GM12878 (cell line): ENCODE measurements at regions not wholly inside any gene's neighbourhood (a gene's known extent, or its start where the extent isn't known, plus 50 kb on each side); places are given as distances from the start of the nearest gene placed in this dataset.

Experiments
- ATAC-seq: fragments of 200-7000 bp; cut with Tn5 transposase; 3 replicates; pipeline ENCODE4 v1.9.1; 2020; ENCODE audit warnings: mild to moderate bottlenecking, moderate library complexity
- BruUV-seq: library from RNA; stranded (reverse); fragments of 400-500 nt; replicated peaks from 2 replicates; lab custom pipeline; 2021; lab: Mats Ljungman, UMichigan
- CTCF ChIA-PET: fragments of 300-600 bp; sonication (Branson Sonifier 250); formaldehyde crosslinking; extraction: SDS; loops from one replicate; lab custom pipeline; 2021; ENCODE audit warnings: inconsistent platforms; lab: Yijun Ruan, JAX
- POLR2A ChIA-PET: fragments of 350-600 bp; formaldehyde crosslinking; extraction: SDS; loops from one replicate; lab custom pipeline; 2021; ENCODE audit warnings: inconsistent platforms; lab: Charles Lee
- RAD21 ChIA-PET: fragments of 300-600 bp; sonication (Branson Sonifier 250); formaldehyde crosslinking; loops from one replicate; lab custom pipeline; 2023; ENCODE audit warnings: antibody characterized with exemption; ENCODE audit not compliant: unreplicated experiment; lab: Charles Lee
- SMC1A ChIA-PET: fragments of 300-600 bp; sonication (Branson Sonifier 250); formaldehyde crosslinking; loops from one replicate; lab custom pipeline; 2023; ENCODE audit not compliant: unreplicated experiment, uncharacterized antibody; lab: Charles Lee
- DNase-seq: peaks from one replicate; pipeline ENCODE4 v3.0.0-alpha.2; 2011; ENCODE audit warnings: low read depth, low spot score
- FAIRE-seq: peaks from 3 replicates; lab custom pipeline; 2011; peaks lifted over from hg19 to GRCh38; lab: Jason Lieb, UNC
- H2AFZ ChIP-seq: 2 replicates; pipeline ENCODE4 v1.6.0; 2011; ENCODE audit warnings: low read depth, low read length, control low read depth; ENCODE audit not compliant: control insufficient read depth
- H3K27ac ChIP-seq: 2 replicates; pipeline ENCODE4 v1.5.1; 2011; ENCODE audit warnings: control low read depth; ENCODE audit not compliant: control insufficient read depth, insufficient read depth
- H3K27me3 ChIP-seq, 2 experiments: replicated peaks in 1 of 2; 2 replicates each; pipeline versions ENCODE4 v1.6.0 to v1.6.1; 2011; ENCODE audit warnings: low read length in 1 of 2; ENCODE audit not compliant: control insufficient read depth in 2 of 2, insufficient read depth in 2 of 2
- H3K36me3 ChIP-seq, 2 experiments: 2 replicates each; pipeline ENCODE4 v1.5.1; 2011; ENCODE audit warnings: low read length in 1 of 2; ENCODE audit not compliant: control insufficient read depth in 2 of 2, insufficient read depth in 2 of 2
- H3K4me1 ChIP-seq: 2 replicates; pipeline ENCODE4 v1.6.1; 2011; ENCODE audit warnings: mild to moderate bottlenecking, low read length, moderate library complexity, mixed read lengths; ENCODE audit not compliant: control insufficient read depth, insufficient read depth
- H3K4me2 ChIP-seq: 2 replicates; pipeline ENCODE4 v1.6.0; 2011; ENCODE audit warnings: control low read depth; ENCODE audit not compliant: control insufficient read depth, insufficient read depth
- H3K4me3 ChIP-seq: fragments of 200-600 bp; sonication (generic); 2 replicates; pipeline ENCODE4 v1.5.1; 2016
- H3K79me2 ChIP-seq: 2 replicates; pipeline ENCODE4 v1.6.0; 2011; ENCODE audit warnings: low read length; ENCODE audit not compliant: control insufficient read depth, insufficient read depth
- H3K9ac ChIP-seq: 2 replicates; pipeline ENCODE4 v1.8.0; 2011; ENCODE audit warnings: low read length, control low read depth, mixed read lengths; ENCODE audit not compliant: control insufficient read depth, insufficient read depth
- H3K9me3 ChIP-seq: replicated peaks from 3 replicates; pipeline ENCODE4 v1.5.1; 2011; ENCODE audit warnings: mild to moderate bottlenecking, low read length; ENCODE audit not compliant: control insufficient read depth, insufficient read depth
- H4K20me1 ChIP-seq: 2 replicates; pipeline ENCODE4 v1.6.0; 2011; ENCODE audit not compliant: control insufficient read depth, insufficient read depth
- BCL3 ChIP-seq: IDR thresholded peaks from 2 replicates; pipeline ENCODE4 v1.6.1; 2011; ENCODE audit warnings: borderline replicate concordance, low read depth, mild to moderate bottlenecking, moderate library complexity, low read length; ENCODE audit not compliant: insufficient read depth, poor library complexity, severe bottlenecking
- BRCA1 ChIP-seq: IDR thresholded peaks from 2 replicates; pipeline ENCODE4 v1.6.1; 2011; ENCODE audit warnings: low read depth, low read length, improper control_type of control experiment
- CHD2 ChIP-seq: IDR thresholded peaks from 2 replicates; pipeline ENCODE4 v1.6.1; 2011; ENCODE audit warnings: low read depth, low read length, improper control_type of control experiment, borderline replicate concordance
- CREM ChIP-seq: IDR thresholded peaks from 2 replicates; pipeline ENCODE4 v1.6.1; 2014; ENCODE audit warnings: antibody characterized with exemption, low read depth
- ETV6 ChIP-seq, 2 experiments: fragments of 450-650 bp in 1 of 2; IDR thresholded peaks in 1 of 2; conservative IDR thresholded peaks in 1 of 2; 2 replicates each; pipeline ENCODE4 v1.6.1; 2014; ENCODE audit warnings: antibody characterized with exemption in 1 of 2, borderline replicate concordance in 1 of 2, low read depth in 1 of 2, mild to moderate bottlenecking in 1 of 2, moderate library complexity in 1 of 2
- EZH2 ChIP-seq: IDR thresholded peaks from 2 replicates; pipeline ENCODE4 v1.6.1; 2012; ENCODE audit warnings: low read depth, mild to moderate bottlenecking, control low read depth, inconsistent platforms, low read length, borderline replicate concordance; ENCODE audit not compliant: control insufficient read depth
- FOS ChIP-seq: IDR thresholded peaks from 3 replicates; pipeline ENCODE4 v1.6.1; 2011; ENCODE audit warnings: borderline replicate concordance; ENCODE audit not compliant: insufficient read length; ENCODE audit errors: extremely low read depth
- FOXM1 ChIP-seq: IDR thresholded peaks from 2 replicates; pipeline ENCODE4 v1.6.1; 2012; ENCODE audit warnings: low read depth, mild to moderate bottlenecking, inconsistent platforms, low read length, moderate library complexity
- RELB ChIP-seq: fragments of 450-650 bp; IDR thresholded peaks from 2 replicates; pipeline ENCODE4 v1.6.1; 2017; ENCODE audit warnings: low read depth, mild to moderate bottlenecking, moderate library complexity
- SP1 ChIP-seq: IDR thresholded peaks from one replicate; pipeline ENCODE4 v1.6.1; 2011; ENCODE audit warnings: low read depth, low read length
- TARDBP ChIP-seq: IDR thresholded peaks from 2 replicates; pipeline ENCODE4 v1.6.1; 2016; ENCODE audit warnings: borderline replicate concordance
- YBX1 ChIP-seq: fragments of 450-650 bp; IDR thresholded peaks from 2 replicates; pipeline ENCODE4 v1.6.1; 2016; ENCODE audit warnings: antibody characterized with exemption
- ZNF384 ChIP-seq: IDR thresholded peaks from 2 replicates; pipeline ENCODE4 v1.6.1; 2012; ENCODE audit warnings: low read depth, mild to moderate bottlenecking, low read length, improper control_type of control experiment, borderline replicate concordance
- WGBS: methylation state at CpG from one replicate; pipeline ENCODE4 v1.1.6; 2016; ENCODE audit warnings: low lambda C conversion rate; ENCODE audit not compliant: insufficient replicate concordance, insufficient coverage; ENCODE audit errors: missing lambda C conversion rate; 5-methylcytosine and 5-hydroxymethylcytosine counted together
- in situ Hi-C: fragments of 300-500 bp; cut with MboI; formaldehyde crosslinking; loops from 9 replicates; pipeline ENCODE4 v1.14.3; 2018; ENCODE audit warnings: mixed read lengths
- intact Hi-C: fragments of 100-400 bp; cut with micrococcal nuclease; formaldehyde crosslinking; loops from one replicate; pipeline ENCODE4 v1.14.2; 2022; ENCODE audit not compliant: unreplicated experiment

- ChIA-PET RAD21 (no interaction called here), SMC1A (no interaction called here), POLR2A (no interaction called here), CTCF (no interaction called here)
- TF ChIP-seq YBX1 (no peak), CREM (no peak), FOXM1 (no peak), SP1 (no peak), BRCA1 (no peak), BCL3 (no peak), CHD2 (no peak), ETV6 (conservative IDR thresholded peaks at IDR 0.05 in 1 of 2, IDR thresholded peaks at IDR 0.05 in 1 of 2; ENCODE audit: borderline replicate concordance in 1 of 2, low read depth in 1 of 2) (no peak), TARDBP (no peak), EZH2 (no peak), RELB (no peak), FOS (no peak), ZNF384 (no peak)
- Histone ChIP-seq H2AFZ (no peak overlapping the region), H3K4me1 (no peaks in the 10 kb centered on the region; the same call in 1 of the 2 replicates), H3K9me3 (no peaks in the 10 kb centered on the region), H3K4me2 (no peak overlapping the region), H3K27me3 (no peaks in the 10 kb centered on the region), H3K27ac (no peak overlapping the region), H4K20me1 (no peaks in the 10 kb centered on the region), H3K4me3 (no peak overlapping the region), H3K79me2 (no peaks in the 10 kb centered on the region), H3K9ac (no peak overlapping the region), H3K36me3 (no peaks in the 10 kb centered on the region)
- in situ Hi-C loops (no loop called here), intact Hi-C loops (no loop called here)
- no peak for DNase-seq
- 27% methylated on average over 8 of the region's 8 CpGs for WGBS
- no TSS peak for BruUV-seq
- no peak for ATAC-seq
- FAIRE-seq, result no peak
Observed at GRCh38 chr5:58244819-58245475, 214.9 kb downstream of the PLK2 start.
